Activated CD4-positive, alpha-beta T cell treated with anti-CD3 and anti-CD28 coated beads for 24 hours (primary cell): ENCODE measurements at regions not wholly inside any gene's neighbourhood (a gene's known extent, or its start where the extent isn't known, plus 50 kb on each side); places are given as distances from the start of the nearest gene placed in this dataset.

ENCODE experiments used
- DNase-seq, 2 donors: peaks; one replicate each; pipeline ENCODE4 v3.0.0-alpha.2; 2020; ENCODE audit warnings: low read depth in 2 of 2

GRCh38 chr3:150068440-150069153 is 97.9 kb upstream of the PFN2 start:
- no peak for DNase-seq

- no peak for DNase-seq
Observed at GRCh38 chr3:150067561-150067960, 96.9 kb upstream of the PFN2 start.

- no peak for DNase-seq
Observed at GRCh38 chr3:150064971-150065370, 94.3 kb upstream of the PFN2 start.

- DNase-seq = no peak
Observed at GRCh38 chr3:150063237-150063636, 92.5 kb upstream of the PFN2 start.

GRCh38 chr3:150062492-150062891 is 91.8 kb upstream of the PFN2 start:
- no peak for DNase-seq

- DNase-seq = no peak
Observed at GRCh38 chr3:150061288-150062024, 90.8 kb upstream of the PFN2 start.

GRCh38 chr3:150059729-150060128 is 89.0 kb upstream of the PFN2 start:
- DNase-seq = no peak

- no peak for DNase-seq
Observed at GRCh38 chr3:150059241-150059640, 88.5 kb upstream of the PFN2 start.

GRCh38 chr3:150057227-150057626 is 86.5 kb upstream of the PFN2 start:
- DNase-seq = no peak

- DNase-seq = no peak
Observed at GRCh38 chr3:150055332-150055731, 84.6 kb upstream of the PFN2 start.

GRCh38 chr3:150054635-150055034 is 83.9 kb upstream of the PFN2 start:
- DNase-seq = no peak

- no peak for DNase-seq
Observed at GRCh38 chr3:150050510-150050909, 79.8 kb upstream of the PFN2 start.

- no peak for DNase-seq
Observed at GRCh38 chr3:150049317-150049716, 78.6 kb upstream of the PFN2 start.

- no peak for DNase-seq
Observed at GRCh38 chr3:150041877-150042276, 71.2 kb upstream of the PFN2 start.

- DNase-seq = no peak
Observed at GRCh38 chr3:150040097-150040496, 69.4 kb upstream of the PFN2 start.

GRCh38 chr3:150038830-150039229 is 68.1 kb upstream of the PFN2 start:
- no peak for DNase-seq

- no peak for DNase-seq
Observed at GRCh38 chr3:150036780-150037179, 66.1 kb upstream of the PFN2 start.

GRCh38 chr3:150035910-150036612 is 65.4 kb upstream of the PFN2 start:
- DNase-seq = no peak

- no peak for DNase-seq
Observed at GRCh38 chr3:150035301-150035779, 64.6 kb upstream of the PFN2 start.

- DNase-seq = no peak
Observed at GRCh38 chr3:150033721-150034120, 63.0 kb upstream of the PFN2 start.

- no peak for DNase-seq
Observed at GRCh38 chr3:150030841-150031240, 60.1 kb upstream of the PFN2 start.

GRCh38 chr3:150023239-150023636 is 52.5 kb upstream of the PFN2 start:
- no peak for DNase-seq
